HG02943 (cell line): ENCODE measurements at regions not wholly inside any gene's neighbourhood (a gene's known extent, or its start where the extent isn't known, plus 50 kb on each side); places are given as distances from the start of the nearest gene placed in this dataset.
"Not testable (repeated sequence)": the region's sequence is repeated elsewhere in the genome, so short reads cannot be mapped to it uniquely, and the experiment has no call there.

Experiments
- ATAC-seq: cut with Tn5 transposase; IDR thresholded peaks from one replicate; pipeline ENCODE4 v1.9.1; 2021; ENCODE audit warnings: mild to moderate bottlenecking, low read depth, moderate library complexity; ENCODE audit not compliant: unreplicated experiment

DNA sequence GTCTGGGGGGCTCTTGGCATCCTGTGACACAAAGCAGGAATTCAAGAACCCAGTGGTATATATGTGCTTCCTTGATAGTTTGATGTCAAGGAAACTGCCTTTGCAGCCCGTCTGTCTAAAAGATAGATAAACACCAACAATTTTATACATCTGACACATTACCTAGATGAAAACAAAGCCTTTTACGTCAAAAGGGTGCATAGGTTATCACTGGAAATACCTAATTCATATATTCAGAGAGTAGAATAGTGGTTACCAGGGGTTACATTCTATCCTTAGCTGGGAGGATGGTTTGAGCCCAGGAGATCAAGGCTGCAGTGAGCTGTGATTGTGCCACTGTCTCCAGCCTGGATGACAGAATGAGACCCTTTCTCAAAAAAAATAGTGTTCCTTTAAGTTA is 356.9 kb upstream of the RASGRP1 start:
- no peak for ATAC-seq

DNA sequence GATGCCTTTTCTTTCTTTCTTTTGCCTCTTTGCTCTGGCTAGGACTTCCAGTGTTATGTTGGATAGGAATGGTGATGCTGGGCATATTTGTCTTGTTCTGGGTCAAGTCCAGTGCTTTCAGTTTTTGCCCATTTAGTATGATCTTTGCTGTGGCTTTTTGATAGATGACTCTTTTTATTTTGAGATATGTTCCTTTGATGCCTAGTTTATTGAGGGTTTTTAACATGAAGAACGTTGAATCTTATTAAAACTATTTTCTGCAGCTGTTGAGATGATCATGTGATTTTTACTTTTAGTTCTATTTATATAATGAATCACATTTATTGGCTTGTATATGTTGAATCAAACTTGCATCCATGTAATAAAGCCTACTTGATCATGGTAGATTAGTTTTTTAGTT is 363.8 kb upstream of the RASGRP1 start:
- no peak for ATAC-seq

DNA sequence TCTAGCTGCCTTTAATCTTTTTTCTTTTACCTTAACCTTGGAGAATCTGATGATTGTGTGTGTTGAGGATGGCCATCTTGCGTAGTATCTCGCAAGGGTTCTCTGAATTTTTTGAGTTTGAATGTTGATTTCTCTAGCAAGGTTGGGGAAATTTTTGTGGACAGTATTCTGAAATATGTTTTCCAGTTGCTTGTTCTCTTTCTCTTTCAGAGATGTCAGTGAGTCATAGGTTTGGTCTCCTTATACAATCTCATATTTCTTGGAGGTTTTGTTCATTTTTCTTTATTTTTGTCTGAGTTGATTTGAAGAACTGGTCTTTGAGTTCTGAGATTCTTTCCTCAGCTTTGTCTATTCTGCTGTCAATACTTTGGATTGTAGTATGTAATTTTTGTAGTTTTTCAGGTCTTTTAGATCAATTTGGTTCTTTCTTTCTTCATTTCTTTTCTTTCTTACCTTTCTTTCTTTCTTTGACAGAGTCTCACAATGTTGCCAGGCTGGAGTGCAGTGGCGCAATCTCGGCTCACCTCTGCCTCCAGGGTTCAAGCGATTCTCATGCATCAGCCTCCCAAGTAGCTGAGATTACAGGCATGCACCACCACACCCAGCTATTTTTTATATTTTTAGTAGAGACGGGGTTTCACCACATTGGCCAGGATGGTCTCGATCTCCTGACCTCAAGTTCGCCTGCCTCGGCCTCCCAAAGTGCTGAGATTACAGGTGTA is 366.4 kb upstream of the RASGRP1 start:
- ATAC-seq = no peak

DNA sequence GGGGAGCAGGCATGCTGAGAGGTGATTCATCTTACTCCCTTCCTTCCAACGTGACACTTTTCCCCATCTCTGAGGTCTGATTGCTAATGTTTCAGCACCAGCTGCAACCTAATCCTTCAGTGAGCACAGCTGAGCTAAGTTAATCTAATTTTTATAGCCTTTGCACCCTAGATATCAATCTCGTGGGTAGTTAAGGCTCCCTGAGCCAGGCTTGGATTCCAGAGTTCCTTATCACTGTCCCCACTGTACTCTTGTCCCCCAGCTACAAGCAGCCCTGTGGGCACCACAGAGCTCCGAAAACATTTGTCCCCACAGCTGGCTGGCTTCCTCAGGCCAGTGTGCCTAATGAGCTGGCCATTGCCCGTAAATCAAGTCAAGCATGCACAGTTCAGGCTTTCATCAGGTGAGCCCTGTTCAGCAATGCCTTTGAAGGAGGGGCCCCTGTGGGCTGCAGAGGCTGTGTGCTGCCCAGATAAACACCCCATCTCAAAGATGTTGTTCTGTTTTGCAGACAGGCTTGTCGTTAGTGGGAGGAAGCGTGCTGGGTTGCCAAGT is 376.9 kb upstream of the RASGRP1 start:
- no peak for ATAC-seq

DNA sequence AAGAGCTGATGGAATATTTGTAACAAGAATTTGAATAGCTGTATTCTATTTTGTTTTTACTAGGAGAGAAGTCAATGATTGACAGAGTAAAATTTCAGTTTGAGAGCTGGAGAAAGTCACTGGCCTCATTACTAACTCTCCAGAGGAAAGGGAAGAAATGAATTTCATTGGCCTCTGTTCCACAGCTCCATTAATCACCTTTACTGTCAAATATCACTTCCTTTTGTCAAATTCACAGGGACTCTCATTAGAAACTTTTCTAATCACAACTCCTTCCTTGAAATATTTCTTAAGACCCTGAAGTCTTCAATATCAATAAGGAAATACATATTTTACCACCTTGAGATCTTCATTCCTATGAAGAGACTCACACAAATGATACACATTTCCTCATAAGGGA is 379.9 kb upstream of the RASGRP1 start:
- no peak for ATAC-seq

DNA sequence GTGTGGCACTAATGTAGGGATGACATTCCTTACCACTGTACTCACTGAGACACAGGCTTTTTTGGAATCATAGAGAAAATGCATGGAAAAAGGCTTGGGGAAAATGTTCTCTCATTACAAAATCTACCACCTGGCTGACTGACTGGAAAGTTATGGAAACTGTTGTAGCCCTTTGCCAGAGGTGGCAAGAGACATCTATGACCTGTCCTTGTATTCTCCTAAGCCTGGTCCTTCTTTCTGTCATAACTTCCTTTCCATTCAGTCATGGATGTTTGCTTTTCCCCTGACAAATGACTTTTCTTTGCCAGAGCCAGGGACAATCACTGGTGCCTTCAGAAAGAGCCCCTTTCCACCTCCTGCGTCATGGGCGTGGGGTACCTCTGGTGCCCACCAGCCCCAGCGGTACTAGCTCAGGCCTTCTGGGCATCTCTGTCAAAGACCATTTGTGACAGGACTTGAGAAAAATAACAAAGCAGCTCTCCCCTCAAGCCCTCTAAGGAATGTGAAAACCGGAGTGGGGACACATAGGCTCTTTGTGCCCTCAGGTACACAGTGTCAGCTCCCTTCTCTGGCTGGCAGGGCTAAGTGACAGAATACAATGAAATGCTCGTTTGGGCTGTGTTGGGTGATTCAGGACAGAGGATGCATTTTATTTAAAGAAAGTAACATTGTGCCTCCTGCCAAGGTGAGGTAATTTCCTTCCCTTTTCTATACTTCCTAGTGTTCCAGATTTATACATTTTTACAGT is 381.1 kb upstream of the RASGRP1 start:
- ATAC-seq = no peak

DNA sequence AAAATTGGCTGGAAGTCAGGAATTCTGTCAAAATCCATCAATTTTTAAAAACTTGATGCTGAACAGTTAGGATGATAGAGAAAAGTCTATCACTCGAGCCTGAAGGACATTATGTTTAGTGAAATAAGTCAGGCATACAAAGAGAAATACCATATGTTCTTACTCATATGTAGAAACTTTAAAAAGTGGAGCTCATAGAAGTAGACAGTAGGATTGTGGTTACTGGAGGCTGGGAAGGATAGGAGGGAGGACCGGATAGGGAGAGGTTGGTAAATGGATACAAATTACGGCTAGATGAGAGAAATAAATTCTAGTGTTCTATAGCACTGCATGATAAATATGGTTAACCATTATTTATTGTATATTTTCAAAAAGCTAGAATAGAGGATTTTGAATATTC is 389.5 kb upstream of the RASGRP1 start:
- no peak for ATAC-seq

DNA sequence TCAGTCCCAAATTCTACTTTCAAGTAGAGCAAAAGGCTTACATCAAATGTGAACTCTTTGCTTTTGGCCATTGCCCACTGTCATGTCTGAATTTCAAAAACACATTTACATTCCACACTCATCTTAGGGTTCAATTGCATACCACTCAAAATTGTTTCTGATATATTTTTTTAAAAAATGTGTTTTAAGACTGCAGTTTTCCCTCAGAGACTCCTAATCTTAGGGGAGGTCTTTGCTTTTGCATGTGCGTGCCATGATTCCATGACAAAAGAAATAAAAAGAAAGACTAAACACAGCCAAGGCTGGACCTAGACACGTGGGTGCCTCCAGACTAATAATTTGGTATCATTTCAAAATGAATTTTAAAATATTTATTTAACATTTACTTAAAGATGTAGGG is 396.8 kb upstream of the RASGRP1 start:
- no peak for ATAC-seq

DNA sequence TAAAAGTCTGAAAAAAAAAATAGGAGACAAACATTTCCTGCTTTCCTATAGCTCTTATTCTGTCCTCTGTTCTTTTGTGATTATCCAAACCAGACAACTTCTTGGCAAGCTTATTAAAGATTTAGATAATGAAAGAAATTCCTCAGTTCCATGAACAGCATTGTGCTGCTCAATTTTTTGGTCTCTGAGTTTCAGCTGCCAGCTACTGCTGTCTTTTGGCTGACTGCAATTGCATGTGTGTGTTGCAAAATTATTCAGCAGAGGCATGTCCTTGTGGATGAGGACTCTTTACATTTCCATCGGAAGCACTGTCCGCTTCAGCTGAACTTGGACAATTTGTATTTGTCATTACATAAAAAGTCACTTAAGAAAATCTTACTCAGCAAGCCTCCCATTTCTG is 397.3 kb upstream of the RASGRP1 start:
- ATAC-seq = no peak

DNA sequence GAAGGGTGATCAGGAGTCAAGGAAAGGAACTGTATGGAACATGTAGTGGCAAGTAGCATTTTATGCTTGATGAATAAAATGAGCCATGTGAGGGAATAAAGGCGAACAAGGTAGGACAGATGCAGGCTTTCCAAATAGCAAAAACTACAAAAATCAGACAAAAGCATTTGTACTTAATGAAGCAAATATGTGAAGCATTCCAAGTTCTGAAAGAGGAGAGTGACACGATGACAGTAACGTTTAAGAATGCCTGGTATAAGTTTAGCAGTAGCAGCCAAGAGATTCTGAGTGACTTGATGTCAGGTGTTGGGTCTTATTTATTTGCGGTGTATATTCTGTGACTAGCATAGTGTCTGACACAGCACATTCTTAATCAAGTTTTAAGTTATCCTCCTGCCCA is 408.2 kb upstream of the RASGRP1 start:
- ATAC-seq = no peak

DNA sequence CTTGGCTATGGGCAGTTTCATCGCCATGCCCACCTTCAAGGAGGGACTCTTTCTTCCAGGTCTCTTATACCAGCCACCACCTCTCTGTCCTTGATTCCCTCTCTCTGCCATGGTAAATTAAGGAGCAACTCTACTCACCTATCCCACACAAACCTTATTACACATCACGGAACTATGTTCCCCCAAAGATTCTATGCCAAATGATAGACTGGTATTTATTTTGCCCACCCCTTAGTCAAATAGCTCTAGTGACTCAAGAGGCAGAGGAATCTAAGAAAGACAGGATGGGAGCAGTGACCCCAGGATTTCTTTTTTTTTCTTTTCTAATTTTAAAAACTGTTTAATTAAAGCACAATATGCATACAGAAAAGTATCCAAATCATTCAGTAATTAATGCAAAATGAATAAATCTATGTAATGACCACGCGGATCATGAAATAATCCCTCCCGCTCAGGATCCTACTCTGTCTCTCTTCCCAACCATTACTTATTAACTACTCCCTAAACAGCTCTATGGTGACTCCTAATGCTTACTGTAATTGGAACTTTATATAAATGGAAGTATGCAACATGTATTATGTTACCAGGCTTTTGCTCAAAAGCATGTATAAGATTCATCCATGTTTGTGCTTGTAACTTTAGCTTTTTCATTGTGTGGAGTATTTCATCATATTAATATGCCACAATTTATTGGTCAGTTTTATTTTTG is 410.8 kb upstream of the RASGRP1 start:
- no peak for ATAC-seq

DNA sequence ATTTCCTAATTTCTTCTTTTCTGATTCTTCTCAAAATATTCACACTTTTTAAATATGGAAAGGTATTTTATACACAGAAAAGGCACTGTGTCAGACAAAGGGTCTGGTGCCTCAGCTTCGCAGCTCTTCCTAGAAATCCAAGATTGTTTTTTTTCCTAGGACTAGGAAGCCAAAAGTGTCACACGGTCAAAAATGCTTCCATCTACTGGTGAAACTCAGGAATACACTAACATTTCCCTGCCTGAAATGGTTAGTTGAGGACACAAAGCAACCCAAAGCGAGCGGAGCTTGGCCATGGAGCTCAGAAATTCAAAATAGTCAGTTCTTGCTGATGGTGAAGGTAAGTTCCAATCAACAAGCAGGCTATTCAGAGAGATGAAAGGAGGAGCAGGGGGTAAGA is 426.5 kb upstream of the RASGRP1 start:
- ATAC-seq = no peak

DNA sequence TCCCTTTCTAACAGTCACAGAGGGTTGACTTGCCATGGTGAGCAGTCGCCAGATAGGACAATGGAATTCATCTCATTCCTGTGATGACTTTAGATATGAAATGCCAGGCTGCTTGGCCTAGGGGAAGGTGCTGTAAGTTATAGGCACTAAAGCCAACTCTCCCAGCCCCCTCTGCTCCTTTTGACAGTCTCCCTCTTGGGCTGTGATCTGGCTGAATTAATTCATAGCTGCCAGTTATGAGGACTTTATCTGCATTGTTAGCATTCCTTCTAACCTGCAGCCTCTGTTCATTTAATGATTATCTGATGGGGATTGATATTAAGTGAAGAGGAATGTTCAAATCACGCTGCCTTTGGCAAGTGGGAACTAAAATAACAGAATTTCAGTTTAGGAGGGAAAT is 427.1 kb upstream of the RASGRP1 start:
- ATAC-seq = no peak

DNA sequence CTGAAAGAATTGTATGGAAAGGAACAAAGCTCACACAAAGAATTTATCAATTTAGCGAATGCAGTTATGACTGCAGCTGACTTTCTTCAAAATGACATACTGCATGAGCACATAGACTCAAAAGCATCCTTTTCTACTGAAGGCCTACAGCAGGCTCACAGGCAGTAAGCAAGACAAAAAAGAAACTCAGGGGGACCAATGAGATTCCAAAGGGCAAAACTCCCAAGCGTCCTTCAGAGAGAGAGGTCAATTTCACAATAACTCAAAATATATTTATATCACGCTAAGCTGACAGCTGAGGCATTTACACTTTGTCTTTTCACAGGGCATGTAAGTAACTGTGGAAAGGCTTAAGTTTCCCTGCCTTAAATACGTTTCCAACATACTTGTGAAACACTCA is 427.9 kb upstream of the RASGRP1 start:
- no peak for ATAC-seq

DNA sequence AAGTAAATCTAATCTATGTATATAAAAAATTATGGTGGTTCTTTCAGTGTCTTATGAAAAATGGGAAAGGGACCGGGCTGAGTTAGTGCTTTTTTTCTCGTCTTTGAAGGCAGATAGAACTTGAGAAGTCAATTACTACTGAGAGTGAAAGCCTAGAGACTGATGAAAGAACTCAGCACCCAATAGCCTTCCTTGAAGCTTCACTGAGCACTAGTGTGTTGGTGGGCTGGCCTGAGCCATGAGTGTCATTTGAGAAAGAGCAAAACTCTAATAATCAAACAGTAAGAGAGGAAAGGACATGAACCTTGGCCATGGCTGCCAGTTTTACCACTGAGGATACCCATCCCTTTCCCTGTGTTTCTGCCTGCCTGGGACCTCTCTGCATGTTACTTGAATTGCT is 428.3 kb upstream of the RASGRP1 start:
- no peak for ATAC-seq

DNA sequence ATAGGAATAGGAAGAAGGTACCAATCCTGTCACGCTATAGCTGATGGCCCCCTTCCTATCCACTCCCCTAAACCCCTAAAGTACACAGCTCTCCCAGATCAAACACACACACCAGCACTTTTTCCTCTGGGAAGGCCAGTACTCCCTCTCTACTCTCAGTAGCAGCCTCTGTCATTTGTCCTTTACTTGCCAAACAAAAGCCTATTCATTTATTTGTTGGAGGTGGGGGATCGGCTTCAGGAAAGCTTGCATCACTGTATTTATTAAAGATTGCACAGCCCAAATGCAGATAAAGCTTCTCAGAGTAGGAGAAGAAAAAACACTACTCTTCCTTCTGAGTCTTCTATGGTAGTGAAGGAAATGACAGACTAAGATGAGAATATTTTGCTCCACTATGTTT is 429.7 kb upstream of the RASGRP1 start:
- no peak for ATAC-seq

DNA sequence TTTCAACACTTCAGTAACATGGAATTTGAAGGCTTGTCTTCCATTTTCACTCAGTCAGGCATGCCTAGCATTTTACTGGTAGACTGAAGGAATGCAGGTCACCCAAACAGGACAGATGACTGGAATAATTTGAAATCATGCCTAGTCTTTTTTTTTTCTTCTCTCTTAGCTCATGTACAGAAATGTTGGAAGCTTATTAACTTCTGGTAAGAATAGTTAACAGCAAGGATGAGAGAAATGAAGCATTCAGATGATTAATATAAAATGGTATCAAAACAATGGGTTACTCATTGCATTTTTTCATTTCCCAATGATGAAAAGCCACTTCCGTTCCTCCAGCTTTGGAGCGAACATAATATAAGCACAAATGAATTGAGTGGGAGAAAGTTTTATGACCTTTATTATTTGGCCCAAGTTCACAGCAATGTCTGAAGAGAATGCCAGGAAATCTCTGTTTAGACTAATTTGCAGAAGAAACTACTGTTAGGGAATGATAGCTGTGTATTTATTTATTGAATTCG is 431.6 kb upstream of the RASGRP1 start:
- no peak for ATAC-seq

DNA sequence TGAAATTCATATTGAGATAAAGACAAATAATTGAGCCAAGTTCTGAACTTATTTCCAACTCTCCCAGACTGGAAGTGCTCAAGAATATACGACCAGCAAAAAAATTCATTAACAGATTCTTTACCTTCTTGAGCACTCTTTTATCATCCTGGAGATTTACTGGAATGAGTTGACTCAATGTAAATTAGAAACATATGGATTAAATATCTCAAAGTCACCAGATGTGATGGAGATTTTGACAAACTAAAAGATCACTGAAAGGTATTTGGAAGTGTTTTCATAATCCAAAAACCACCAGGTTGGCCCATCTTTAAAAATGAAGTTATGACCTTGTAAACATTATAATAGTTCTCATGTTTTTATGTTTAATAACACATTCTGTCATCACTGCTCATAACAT is 433.2 kb upstream of the RASGRP1 start:
- ATAC-seq = no peak

DNA sequence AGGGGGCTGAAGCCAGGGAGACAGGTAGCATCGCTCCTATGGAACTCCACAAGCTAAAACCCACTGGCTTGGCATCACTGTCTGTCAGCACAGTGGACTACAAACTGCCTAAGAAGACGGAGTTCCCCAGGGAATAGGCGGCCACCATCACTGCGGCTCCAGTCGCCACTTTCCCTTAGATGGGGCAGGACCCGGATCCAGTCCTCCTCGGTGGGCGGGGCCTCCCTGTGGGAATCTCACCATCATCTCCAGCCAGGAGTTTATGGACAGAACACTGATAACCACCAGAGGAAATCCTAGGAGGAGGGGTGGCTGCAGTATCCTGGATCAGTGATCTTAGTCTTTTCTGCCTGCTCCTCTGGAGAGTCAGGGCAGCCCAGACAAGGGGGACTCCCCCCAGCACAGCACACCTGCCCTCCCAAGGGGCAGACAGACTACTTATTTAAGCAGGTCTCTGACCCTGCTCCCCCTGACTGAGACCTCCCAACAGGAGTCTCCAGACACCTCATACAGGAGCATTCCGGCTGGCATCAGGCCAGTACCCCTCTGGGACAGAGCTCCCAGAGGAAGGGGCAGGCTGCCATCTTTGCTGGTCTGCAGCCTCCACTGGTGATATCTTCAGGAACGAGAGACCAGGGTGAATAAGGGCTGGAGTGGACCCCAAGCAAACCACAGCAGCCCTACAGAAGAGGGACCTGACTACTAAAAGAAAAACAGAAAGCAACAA is 435.6 kb upstream of the RASGRP1 start:
- ATAC-seq = no peak

DNA sequence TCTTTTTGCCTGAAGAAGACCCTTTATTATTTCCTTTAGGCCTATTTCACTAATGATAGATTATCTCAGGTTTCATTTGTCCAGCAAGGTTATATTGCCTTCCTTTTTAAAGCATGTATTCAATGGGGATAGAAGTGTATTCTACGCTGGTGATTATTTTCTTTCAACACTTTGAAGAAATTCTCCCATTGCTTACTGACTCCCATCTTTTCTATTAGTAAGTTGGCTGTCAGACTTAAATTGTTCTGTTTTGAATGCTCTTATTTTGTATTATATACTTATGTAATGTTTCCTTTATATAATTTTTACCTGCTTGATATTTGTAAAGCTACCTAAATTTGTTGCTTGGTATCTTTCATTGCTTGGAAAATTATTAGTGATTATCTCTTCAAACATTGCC is 445.1 kb upstream of the RASGRP1 start:
- no peak for ATAC-seq

DNA sequence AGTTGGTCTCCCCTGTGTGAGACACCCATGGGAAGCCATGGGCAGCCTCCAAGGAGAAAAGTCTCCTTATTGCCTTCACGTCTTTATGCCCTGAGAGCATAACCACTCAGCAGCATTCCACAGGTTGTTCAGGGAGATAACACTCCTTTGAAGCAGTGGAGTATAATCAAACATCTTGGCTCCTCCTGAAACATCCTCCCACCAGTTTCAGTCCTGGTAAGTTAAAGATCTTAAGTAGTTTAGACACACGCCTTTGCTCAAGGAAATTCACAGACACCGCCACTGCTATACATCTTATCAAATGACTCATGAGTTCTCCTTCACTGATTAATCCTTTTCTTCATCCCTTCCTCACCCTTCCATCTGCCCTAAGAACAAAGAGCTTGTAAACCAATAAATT is 446.5 kb upstream of the RASGRP1 start:
- not testable (repeated sequence) for ATAC-seq
